Epithelial cell of esophagus (primary cell): ENCODE measurements at regions not wholly inside any gene's neighbourhood (a gene's known extent, or its start where the extent isn't known, plus 50 kb on each side); places are given as distances from the start of the nearest gene placed in this dataset.

Experiments
- DNase-seq: peaks from one replicate; pipeline ENCODE4 v3.0.0; 2010; ENCODE audit warnings: low read depth
- H3K4me3 ChIP-seq: 2 replicates; pipeline ENCODE4 v1.5.1; 2011; ENCODE audit warnings: mild to moderate bottlenecking, low read length, control low read depth
- CTCF ChIP-seq: IDR thresholded peaks from 2 replicates; pipeline ENCODE4 v1.5.1; 2011; ENCODE audit warnings: low read depth, mild to moderate bottlenecking, low read length, control low read depth, inconsistent platforms; ENCODE audit not compliant: insufficient read depth; ENCODE audit errors: missing control alignments

- no peak for TF ChIP-seq CTCF
- DNase-seq, result no peak
Observed at GRCh38 chr12:105613269-105613668, 282.8 kb downstream of the C12orf75 start.

GRCh38 chr12:105613887-105614286, 283.4 kb downstream of the C12orf75 start:
- TF ChIP-seq CTCF, result no peak
- H3K4me3 ChIP-seq, result no peak overlapping the region
- no peak for DNase-seq

More at GRCh38 chr12:105613269-105613668, 282.8 kb downstream of the C12orf75 start:
- H3K4me3 ChIP-seq, result no peak overlapping the region

- DNase-seq, result peak; percentile 75
- H3K4me3 ChIP-seq, result no peak overlapping the region
- no peak for TF ChIP-seq CTCF
Observed at GRCh38 chr12:105616971-105617540, 286.6 kb downstream of the C12orf75 start.

- no peak for TF ChIP-seq CTCF
- DNase-seq, result no peak
- H3K4me3 ChIP-seq, result no peak overlapping the region
Observed at GRCh38 chr12:105622220-105622619, 291.7 kb downstream of the C12orf75 start.

GRCh38 chr12:105622846-105623736, 292.6 kb downstream of the C12orf75 start:
- no peak overlapping the region for H3K4me3 ChIP-seq
- no peak for DNase-seq
- TF ChIP-seq CTCF, result no peak

GRCh38 chr12:105626653-105627052, 296.2 kb downstream of the C12orf75 start:
- no peak for TF ChIP-seq CTCF
- H3K4me3 ChIP-seq, result no peak overlapping the region
- DNase-seq, result no peak
